HK-2 (cell line): ENCODE measurements at regions not wholly inside any gene's neighbourhood (a gene's known extent, or its start where the extent isn't known, plus 50 kb on each side); places are given as distances from the start of the nearest gene placed in this dataset.
"Not testable (repeated sequence)": the region's sequence is repeated elsewhere in the genome, so short reads cannot be mapped to it uniquely, and the experiment has no call there.

Source experiments
- DNase-seq: peaks from one replicate; pipeline ENCODE4 v3.0.0-alpha.2; 2018; ENCODE audit not compliant: unreplicated experiment

GRCh38 chr2:378364-378763, 90.5 kb upstream of the ALKAL2 start:
- DNase-seq: no peak

- DNase-seq: no peak
These were observed 89.5 kb upstream of the ALKAL2 start for GRCh38 chr2:377414-377813.

DNA sequence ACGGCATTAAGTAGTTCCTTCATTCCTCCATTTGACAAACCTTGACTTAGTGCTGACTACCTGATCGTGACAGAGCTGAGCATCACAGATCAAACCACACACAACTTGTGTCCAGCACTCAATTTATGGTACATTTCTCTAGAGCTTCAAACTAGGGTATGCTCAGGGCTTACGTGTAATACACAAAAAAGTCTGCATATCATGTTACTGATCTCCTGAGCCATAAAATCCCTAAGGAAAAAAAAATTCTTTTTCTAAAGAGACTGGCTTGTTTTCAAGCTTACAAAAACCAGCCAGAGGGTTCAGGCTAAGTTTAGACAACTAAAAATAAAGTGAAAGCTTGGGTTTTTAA, 88.0 kb upstream of the ALKAL2 start:
- DNase-seq: no peak

DNA sequence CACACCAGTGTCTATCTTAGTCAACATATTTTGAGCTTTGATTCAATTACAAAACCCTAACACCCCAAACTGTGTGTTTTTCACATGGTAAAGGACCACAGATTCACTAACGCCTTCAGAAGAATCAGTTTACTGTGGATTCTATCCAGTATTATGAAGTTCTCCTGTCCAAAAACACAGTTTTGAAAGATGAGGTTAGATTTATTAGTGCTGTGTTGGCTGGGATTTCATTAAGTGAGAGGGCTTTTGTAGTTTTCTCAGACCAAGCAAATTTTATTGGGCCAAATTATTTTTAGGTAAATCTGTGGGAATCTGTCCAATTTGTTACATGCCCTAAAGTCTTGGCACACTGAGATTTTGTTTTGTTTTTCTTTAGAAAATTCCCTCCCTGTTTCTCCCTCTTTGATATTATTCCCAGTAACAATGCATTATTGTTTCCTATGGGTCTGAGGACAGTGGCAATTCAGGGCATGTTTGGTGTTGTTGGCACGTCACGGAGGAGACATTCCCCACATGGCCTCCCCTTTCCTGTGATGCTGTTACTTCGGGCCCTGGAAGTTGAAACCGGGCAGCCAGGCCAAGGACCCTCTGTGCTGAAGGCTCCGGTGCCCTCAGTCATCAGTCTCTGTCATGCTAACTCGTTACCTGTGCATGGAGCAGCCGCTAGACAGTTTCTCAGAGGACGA, 87.5 kb upstream of the ALKAL2 start:
- DNase-seq: no peak

GRCh38 chr2:368386-368785, 80.5 kb upstream of the ALKAL2 start:
- no peak for DNase-seq

GRCh38 chr2:367246-367645, 79.4 kb upstream of the ALKAL2 start:
- DNase-seq: peak; percentile 12

GRCh38 chr2:366706-367105, 78.8 kb upstream of the ALKAL2 start:
- DNase-seq: no peak

GRCh38 chr2:365367-366275, 77.7 kb upstream of the ALKAL2 start:
- no peak for DNase-seq

DNA sequence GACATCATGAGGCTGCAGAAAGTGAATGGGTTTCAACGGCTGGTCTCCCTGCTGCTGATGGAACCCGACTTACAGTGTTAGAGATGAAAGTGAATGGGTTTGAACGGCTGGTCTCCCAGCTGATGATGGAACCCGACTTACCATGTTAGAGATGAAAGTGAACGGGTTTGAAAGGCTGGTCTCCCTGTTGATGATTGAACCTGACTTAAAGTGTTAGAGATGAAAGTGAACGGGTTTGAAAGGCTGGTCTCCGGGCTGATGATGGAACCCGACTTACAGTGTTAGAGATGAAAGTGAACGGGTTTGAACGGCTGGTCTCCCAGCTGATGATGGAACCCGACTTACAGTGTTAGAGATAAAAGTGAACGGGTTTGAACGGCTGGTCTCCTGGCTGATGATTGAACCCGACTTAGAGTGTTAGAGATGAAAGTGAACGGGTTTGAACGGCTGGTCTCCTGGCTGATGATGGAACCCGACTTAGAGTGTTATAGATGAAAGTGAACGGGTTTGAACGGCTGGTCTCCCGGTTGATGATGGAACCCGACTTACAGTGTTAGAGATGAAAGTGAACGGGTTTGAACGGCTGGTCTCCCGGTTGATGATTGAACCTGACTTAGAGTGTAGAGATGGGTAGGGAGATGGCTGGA, 76.1 kb upstream of the ALKAL2 start:
- no peak for DNase-seq

DNA sequence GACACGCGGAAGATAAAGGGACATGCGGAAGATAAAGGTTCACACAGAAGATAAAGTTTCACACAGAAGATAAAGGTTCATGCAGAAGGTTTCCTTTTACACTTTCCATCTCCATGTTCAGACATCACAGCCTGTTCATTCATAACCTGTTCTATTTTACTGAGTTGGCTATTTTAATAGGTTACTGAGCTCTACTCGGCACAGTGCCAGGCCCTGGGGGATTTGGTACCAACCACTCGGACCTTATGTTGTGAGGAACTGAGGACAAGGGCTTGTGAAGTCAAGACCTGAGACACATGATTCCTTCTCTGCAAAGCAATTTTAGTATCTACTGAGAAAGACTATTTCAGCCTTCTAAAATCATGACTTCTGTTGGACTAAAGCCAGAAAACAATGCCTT, 75.0 kb upstream of the ALKAL2 start:
- DNase-seq: no peak

DNA sequence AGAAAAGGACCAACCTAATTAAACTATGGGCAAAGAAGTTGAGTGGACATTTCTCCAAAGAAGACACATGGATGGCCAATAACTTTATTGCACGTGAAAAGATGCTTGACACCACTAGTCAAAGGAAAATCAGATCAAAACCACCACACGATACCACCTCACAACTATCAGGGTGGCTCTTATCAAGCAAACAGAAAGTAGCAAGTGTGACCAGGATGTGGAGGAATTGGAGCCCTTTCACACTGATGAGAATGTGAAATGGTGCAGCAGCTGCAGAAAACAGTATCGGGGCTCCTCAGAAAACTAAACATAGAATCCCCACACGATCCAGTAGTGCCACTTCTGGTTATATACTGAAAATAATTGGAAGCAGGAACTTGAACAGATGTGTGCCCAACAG, 72.2 kb upstream of the ALKAL2 start:
- DNase-seq: no peak

DNA sequence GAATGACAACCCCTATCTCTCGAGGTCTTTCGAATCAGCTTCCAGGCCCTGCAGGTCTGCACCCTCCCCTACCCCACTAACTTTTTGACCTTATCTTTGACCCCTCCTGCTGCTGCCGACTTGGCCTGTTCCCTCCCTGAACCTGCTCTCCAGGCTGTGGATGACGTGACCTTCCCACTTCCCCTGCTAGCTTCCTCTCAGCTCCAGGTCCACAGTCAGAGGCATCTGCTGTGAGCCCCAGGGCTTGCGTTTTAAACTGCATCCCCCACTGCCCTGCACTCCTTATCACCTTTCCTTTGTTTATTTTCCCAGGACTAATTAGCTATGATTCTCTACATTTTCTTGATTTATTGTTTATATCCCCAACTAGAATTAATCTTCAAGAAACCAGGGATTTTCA, 71.2 kb upstream of the ALKAL2 start:
- DNase-seq: no peak

GRCh38 chr2:357811-358210, 69.9 kb upstream of the ALKAL2 start:
- no peak for DNase-seq

- DNase-seq: not testable (repeated sequence)
These were observed 68.4 kb upstream of the ALKAL2 start for GRCh38 chr2:356304-356703.

DNA sequence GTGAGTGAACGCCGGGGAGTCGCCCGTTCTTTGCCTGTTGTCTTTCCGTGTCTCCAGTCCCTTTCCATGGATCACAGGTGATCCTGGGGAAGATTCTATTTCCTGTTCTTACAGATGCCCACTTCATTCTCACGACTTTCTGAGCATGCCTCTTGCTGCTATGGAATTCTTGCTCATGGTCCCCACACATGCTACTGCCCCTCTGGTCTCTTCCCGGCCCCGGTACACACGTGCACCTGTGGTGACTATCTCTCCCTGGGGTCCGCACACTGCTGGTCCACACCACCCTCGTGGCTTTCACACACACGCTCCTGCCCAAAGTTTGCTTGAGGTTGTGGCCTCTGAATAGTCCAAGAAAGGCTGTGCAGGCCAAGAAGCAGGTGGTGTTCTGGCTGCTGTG, 67.9 kb upstream of the ALKAL2 start:
- no peak for DNase-seq

- no peak for DNase-seq
These were observed 64.8 kb upstream of the ALKAL2 start for GRCh38 chr2:352696-353095.

DNA sequence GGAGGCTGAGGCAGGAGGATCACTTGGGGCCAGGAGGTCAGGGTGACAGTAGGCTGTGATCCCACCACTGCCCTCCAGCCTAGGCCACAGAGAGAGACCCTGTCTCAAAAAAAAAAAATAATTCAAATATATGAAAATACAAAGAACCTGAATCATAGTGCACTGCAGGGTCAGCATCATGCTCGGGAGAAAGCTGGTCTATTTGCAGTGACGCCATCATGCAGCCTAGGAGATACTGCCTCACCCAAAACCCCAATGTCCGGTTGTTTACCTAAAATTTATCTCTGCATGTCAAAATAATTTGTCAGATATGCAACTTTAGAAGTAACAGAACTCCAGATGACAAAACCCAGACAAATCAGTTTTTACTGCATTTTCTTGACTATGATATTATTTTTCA, 61.5 kb upstream of the ALKAL2 start:
- DNase-seq: no peak

DNA sequence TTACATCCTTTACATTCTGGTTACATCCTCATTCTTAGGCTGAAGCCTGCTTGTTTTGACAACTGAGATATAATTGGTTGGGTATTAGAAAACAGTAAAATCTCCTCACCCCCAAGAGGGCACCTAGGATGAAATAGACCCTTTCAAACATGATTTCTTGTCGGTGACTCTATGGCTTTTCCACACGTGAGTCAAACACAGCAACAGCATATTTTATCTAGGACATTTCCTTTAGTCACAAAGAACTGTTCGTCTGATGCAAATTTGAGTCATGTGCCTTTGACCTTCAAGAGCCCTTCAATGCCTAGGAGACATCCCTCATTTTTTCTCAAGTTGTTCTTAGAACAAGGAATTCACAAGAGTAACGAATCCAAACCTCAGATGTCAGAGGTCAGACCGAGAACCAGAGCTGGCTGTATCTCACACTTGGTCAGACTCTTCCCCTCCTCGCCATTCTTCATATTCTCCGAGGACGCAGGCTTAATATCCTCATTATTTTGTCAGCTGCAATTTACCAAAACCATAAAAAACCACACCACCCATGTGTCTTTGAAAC, 60.5 kb upstream of the ALKAL2 start:
- DNase-seq: no peak

- no peak for DNase-seq
These were observed 56.9 kb upstream of the ALKAL2 start for GRCh38 chr2:344811-345210.

DNA sequence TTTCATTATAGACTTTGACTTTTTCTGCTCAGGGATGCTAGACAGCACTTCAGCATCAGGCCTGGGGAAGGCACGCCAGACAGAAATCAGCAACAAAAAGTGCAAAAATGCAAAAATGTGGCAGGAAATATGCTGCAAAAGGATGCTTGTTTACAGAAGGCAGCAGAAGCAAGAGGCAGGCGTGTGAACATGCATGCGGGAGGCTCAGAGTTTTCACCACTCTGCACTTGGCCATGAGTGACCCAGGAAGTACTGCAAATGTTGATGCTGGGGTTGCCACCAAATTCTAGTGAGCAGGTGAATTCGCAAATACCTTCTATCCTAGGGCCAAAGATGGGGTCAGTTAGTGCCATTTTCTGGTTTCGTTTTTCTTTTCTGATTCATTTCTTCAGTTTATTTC, 55.5 kb upstream of the ALKAL2 start:
- no peak for DNase-seq

- DNase-seq: no peak
These were observed 54.0 kb upstream of the ALKAL2 start for GRCh38 chr2:341912-342311.

- no peak for DNase-seq
These were observed 53.2 kb upstream of the ALKAL2 start for GRCh38 chr2:341017-341542.
